ENCODE measurements at regions not wholly inside any gene's neighbourhood (a gene's known extent, or its start where the extent isn't known, plus 50 kb on each side); places are given as distances from the start of the nearest gene placed in this dataset.
"Not testable (repeated sequence)": the region's sequence is repeated elsewhere in the genome, so short reads cannot be mapped to it uniquely, and the experiment has no call there.

DNA sequence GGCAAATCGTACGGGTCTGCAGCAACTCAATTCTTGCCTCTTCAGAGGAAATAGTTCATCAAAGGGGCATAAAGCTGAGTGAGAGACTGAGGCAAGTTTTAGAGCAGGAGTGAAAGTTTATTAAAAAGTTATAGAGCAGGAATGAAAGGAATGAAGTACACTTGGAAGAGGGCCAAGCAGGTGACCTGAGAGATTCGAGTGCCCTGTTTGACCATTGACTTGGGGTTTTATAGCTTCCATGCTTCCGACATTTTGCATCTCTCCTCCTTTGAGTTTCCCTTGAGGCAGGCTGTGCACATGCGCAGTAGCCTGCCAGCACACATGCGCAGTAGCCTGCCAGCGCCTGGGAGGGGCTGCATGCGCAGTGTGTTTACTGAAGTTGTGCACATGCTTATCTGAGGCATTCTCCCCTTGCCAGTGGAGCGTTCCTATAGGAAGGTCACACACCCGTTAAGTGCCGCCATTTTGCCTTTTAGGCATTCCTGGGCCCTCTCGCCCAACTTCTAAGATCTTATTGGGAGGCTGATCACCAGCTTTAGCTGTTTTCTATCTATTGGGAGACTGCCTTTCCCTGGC lies 265.5 kb upstream of the MGAT5 start:
- TF ChIP-seq POLR2A (IDR thresholded peaks at IDR 0.05) (no peak), POLR2AphosphoS5 (IDR thresholded peaks at IDR 0.05) (no peak)
- TF ChIP-seq, protein P1, sequence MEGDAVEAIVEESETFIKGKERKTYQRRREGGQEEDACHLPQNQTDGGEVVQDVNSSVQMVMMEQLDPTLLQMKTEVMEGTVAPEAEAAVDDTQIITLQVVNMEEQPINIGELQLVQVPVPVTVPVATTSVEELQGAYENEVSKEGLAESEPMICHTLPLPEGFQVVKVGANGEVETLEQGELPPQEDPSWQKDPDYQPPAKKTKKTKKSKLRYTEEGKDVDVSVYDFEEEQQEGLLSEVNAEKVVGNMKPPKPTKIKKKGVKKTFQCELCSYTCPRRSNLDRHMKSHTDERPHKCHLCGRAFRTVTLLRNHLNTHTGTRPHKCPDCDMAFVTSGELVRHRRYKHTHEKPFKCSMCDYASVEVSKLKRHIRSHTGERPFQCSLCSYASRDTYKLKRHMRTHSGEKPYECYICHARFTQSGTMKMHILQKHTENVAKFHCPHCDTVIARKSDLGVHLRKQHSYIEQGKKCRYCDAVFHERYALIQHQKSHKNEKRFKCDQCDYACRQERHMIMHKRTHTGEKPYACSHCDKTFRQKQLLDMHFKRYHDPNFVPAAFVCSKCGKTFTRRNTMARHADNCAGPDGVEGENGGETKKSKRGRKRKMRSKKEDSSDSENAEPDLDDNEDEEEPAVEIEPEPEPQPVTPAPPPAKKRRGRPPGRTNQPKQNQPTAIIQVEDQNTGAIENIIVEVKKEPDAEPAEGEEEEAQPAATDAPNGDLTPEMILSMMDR (IDR thresholded peaks at IDR 0.05) = no peak
- intact Hi-C loops (cut with DNase I; ENCODE audit: low total_unique reads) = no loop called here
- DNase-seq (ENCODE audit: low spot score in 2 of 2) = no peak

DNA sequence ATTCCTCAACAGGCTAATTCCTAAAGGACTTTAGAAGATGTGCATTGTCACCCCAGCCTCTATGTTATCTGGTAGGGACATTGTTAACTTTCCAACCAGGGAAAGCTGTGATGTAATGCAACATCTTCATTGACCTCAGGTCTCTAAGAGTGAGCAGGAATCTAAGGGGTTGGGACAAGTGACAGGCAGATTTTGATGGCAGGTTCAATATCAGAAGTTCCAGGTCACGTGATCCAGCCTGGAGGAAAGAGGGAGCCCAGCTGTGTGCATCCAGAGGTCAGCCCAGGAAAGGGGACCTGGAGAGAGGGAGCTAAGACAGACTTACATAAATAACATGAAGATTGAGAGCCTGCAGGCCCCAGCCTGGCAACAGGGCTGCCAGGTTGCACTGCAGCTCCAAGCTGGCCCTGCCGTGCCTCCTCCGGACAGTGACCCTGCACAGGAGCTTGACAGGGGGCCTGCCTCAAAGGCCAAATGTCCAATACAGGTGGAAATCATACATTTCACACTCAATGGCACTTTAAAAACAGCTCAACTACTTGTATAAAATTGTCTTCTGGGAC lies 262.2 kb upstream of the MGAT5 start:
- intact Hi-C loops (cut with DNase I; ENCODE audit: low total_unique reads) = no loop called here
- TF ChIP-seq POLR2A (IDR thresholded peaks at IDR 0.05) (no peak), POLR2AphosphoS5 (IDR thresholded peaks at IDR 0.05) (no peak)
- TF ChIP-seq, protein P1 (IDR thresholded peaks at IDR 0.05) = no peak
- no peaks in the 10 kb centered on the region for H3K36me3 ChIP-seq
- H3K27ac ChIP-seq = no peak overlapping the region
- H3K4me3 ChIP-seq = no peak overlapping the region
- H3K4me1 ChIP-seq = no peaks in the 10 kb centered on the region
- no peak for DNase-seq (ENCODE audit: low spot score in 2 of 2)
- H3K27me3 ChIP-seq = no peaks in the 10 kb centered on the region
- H3K9me3 ChIP-seq = no peaks in the 10 kb centered on the region

More for the DNA sequence above, 265.5 kb upstream of the MGAT5 start:
- H3K4me3 ChIP-seq = no peak overlapping the region
- no peaks in the 10 kb centered on the region for H3K9me3 ChIP-seq
- no peaks in the 10 kb centered on the region for H3K4me1 ChIP-seq
- H3K27ac ChIP-seq = no peak overlapping the region
- H3K36me3 ChIP-seq = no peaks in the 10 kb centered on the region
- H3K27me3 ChIP-seq = no peaks in the 10 kb centered on the region

DNA sequence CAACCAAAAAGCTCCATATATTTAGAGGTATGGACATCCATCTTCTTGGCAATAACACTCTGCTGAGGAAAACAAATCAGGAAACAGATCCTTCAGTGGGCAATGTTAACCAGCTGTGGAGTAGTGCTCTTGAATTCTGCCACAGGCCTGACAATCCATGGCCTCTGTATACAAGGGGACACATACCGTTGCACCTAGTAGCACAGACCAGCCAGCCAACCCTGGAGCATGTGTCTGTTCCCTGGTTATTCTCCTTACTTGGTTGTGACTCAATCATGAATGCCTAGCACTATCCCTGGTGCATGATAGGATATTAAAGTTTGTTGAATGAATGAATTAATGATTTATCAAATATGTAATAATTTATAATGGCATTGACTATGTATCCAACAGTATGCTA lies 261.4 kb upstream of the MGAT5 start:
- no peak for DNase-seq (ENCODE audit: low spot score in 2 of 2)
- no peaks in the 10 kb centered on the region for H3K4me1 ChIP-seq
- no peaks in the 10 kb centered on the region for H3K36me3 ChIP-seq

DNA sequence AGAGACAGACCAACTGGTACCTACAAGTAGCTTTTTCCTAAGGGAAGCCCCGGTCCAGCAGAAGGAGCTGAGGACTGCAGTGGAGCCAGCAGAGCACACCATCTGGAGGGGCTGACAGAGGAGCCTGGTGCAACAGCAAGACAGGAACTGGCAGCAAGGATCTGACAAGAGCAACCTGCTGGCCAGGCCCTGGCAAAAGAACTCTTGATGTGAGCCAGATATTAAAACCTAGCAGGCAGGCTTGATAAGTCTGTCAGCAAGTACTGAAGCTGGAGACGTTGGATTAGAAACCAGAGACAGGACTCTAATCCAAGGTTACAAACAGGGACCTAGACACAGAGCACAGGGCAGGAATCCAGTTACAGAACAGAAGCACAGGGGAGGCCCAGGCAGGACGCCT lies 260.7 kb upstream of the MGAT5 start:
- no peaks in the 10 kb centered on the region for H3K27me3 ChIP-seq
- no peaks in the 10 kb centered on the region for H3K9me3 ChIP-seq
- DNase-seq (ENCODE audit: low spot score in 2 of 2) = no peak
- H3K4me3 ChIP-seq = no peak overlapping the region
- TF ChIP-seq POLR2A (IDR thresholded peaks at IDR 0.05) (no peak), POLR2AphosphoS5 (IDR thresholded peaks at IDR 0.05) (no peak)
- TF ChIP-seq, protein P1 (IDR thresholded peaks at IDR 0.05) = no peak
- H3K27ac ChIP-seq = no peak overlapping the region
- H3K4me1 ChIP-seq = no peaks in the 10 kb centered on the region
- no peaks in the 10 kb centered on the region for H3K36me3 ChIP-seq
- intact Hi-C loops (cut with DNase I; ENCODE audit: low total_unique reads) = no loop called here

More for the DNA sequence above, 261.4 kb upstream of the MGAT5 start:
- intact Hi-C loops (cut with DNase I; ENCODE audit: low total_unique reads) = no loop called here
- Histone ChIP-seq H3K27ac (no peak overlapping the region), H3K27me3 (no peaks in the 10 kb centered on the region), H3K4me3 (no peak overlapping the region), H3K9me3 (no peaks in the 10 kb centered on the region)
- TF ChIP-seq POLR2AphosphoS5 (IDR thresholded peaks at IDR 0.05) (no peak), POLR2A (IDR thresholded peaks at IDR 0.05) (no peak)
- TF ChIP-seq, protein P1 (IDR thresholded peaks at IDR 0.05) = no peak

DNA sequence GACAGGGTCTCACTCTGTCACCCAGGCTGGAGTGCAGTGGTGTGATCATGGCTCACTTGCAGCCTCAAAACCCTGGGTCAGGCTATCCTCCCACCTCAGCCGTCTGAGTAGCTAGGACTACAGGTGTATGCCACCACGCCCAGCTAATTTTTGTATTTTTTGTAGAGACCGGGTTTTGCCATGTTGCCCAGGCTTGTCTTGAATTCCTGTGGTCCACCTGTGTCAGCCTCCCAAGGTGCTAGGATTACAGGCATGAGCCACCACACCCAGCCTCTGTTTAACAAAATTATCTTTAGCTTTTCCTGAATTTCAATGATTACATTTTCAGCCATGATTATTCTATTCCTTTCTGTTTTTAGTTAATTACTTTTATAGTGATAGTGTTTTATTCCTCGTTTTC lies 255.1 kb upstream of the MGAT5 start:
- intact Hi-C loops (cut with DNase I; ENCODE audit: low total_unique reads); DNase-seq (ENCODE audit: low spot score in 2 of 2): not testable (repeated sequence)

More for the DNA sequence above, 255.1 kb upstream of the MGAT5 start:
- H3K27ac ChIP-seq, H3K27me3 ChIP-seq, H3K9me3 ChIP-seq, H3K4me1 ChIP-seq, H3K36me3 ChIP-seq, H3K4me3 ChIP-seq: not testable (repeated sequence)
